PC-3 (cell line): ENCODE measurements at regions not wholly inside any gene's neighbourhood (a gene's known extent, or its start where the extent isn't known, plus 50 kb on each side); places are given as distances from the start of the nearest gene placed in this dataset.

ENCODE experiments used
- CTCF ChIP-seq: fragments of 300-600 bp; sonication (generic); conservative IDR thresholded peaks from 2 replicates; pipeline ENCODE4 v1.5.1; 2017; ENCODE audit warnings: antibody characterized with exemption, low read depth, mild to moderate bottlenecking, low read length
- EZH2 ChIP-seq: fragments of 300-600 bp; sonication (generic); IDR thresholded peaks from one replicate; pipeline ENCODE4 v1.6.1; 2017; ENCODE audit warnings: antibody characterized with exemption, mild to moderate bottlenecking, low read length; ENCODE audit not compliant: unreplicated experiment
- EZH2phosphoT487 ChIP-seq: fragments of 300-600 bp; sonication (generic); IDR thresholded peaks from 2 replicates; pipeline ENCODE4 v1.6.1; 2018; ENCODE audit warnings: mild to moderate bottlenecking, antibody characterized with exemption, low read length, borderline replicate concordance

DNA sequence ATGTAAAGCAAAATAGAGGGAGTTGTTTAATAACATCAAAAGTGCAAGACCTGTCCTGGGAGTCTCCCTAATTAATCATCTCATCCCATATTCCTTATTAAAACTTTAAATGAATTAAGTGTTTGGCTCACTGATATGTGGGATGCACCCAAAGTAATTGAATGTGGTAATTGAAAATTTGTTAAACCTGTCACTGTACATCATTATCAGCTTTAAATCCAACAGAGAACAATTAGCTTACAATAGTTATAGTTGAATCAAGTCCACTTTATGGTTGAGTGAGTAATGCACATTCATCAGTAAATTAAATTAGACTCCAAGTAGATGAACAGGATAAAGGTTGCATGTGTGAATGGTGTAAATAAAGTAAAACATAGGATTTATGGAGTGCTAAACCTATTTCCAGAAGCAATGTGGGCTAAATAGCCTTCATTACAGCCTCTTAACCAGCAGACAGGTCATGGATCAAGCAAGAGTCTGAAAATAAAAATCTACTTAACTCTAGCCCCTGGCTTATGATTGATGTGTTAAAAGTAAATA is 608.2 kb upstream of the CCDC54 start:
- no peak for TF ChIP-seq CTCF
- no peak for TF ChIP-seq EZH2
- TF ChIP-seq EZH2phosphoT487 = no peak
